Liver (tissue), 8 donors: ENCODE measurements at regions not wholly inside any gene's neighbourhood (a gene's known extent, or its start where the extent isn't known, plus 50 kb on each side); places are given as distances from the start of the nearest gene placed in this dataset.

ENCODE experiments used
- DNase-seq: peaks from one replicate; pipeline ENCODE4 v3.0.0-alpha.2; 2017; ENCODE audit warnings: low spot score
- H3K27ac ChIP-seq, 2 donors: one replicate each; pipeline ENCODE4 v1.7.0; 2013; ENCODE audit warnings: inconsistent platforms in 2 of 2, low read length in 2 of 2, control low read depth in 1 of 2, low read depth in 1 of 2, mild to moderate bottlenecking in 1 of 2
- H3K27me3 ChIP-seq, 4 donors: one replicate each; pipeline versions ENCODE4 v1.6.1 to v1.7.0; 2013; ENCODE audit warnings: low read length in 3 of 4, inconsistent platforms in 1 of 4, mild to moderate bottlenecking in 1 of 4, moderate library complexity in 1 of 4; ENCODE audit not compliant: control insufficient read depth in 4 of 4, insufficient read depth in 4 of 4
- H3K36me3 ChIP-seq, 4 donors: one replicate each; pipeline versions ENCODE4 v1.6.1 to v1.7.0; 2013; ENCODE audit warnings: low read length in 3 of 4, mild to moderate bottlenecking in 3 of 4, low read depth in 1 of 4, moderate library complexity in 1 of 4; ENCODE audit not compliant: control insufficient read depth in 4 of 4, insufficient read depth in 3 of 4
- H3K4me1 ChIP-seq, 4 donors: one replicate each; pipeline versions ENCODE4 v1.6.1 to v1.7.0; 2013; ENCODE audit warnings: low read length in 3 of 4, mild to moderate bottlenecking in 3 of 4, moderate library complexity in 1 of 4; ENCODE audit not compliant: control insufficient read depth in 4 of 4, insufficient read depth in 4 of 4
- H3K4me3 ChIP-seq, 3 donors: one replicate each; pipeline versions ENCODE4 v1.6.1 to v1.7.0; 2013; ENCODE audit warnings: low read length in 3 of 3, control low read depth in 1 of 3, low read depth in 1 of 3, mild to moderate bottlenecking in 1 of 3
- H3K9ac ChIP-seq, 2 donors: one replicate each; pipeline ENCODE4 v1.7.0; 2013; ENCODE audit warnings: low read length in 2 of 2, mild to moderate bottlenecking in 2 of 2, moderate library complexity in 2 of 2, control low read depth in 1 of 2, low read depth in 1 of 2
- H3K9me3 ChIP-seq, 4 donors: one replicate each; pipeline versions ENCODE4 v1.6.1 to v1.7.0; 2013; ENCODE audit warnings: low read length in 3 of 4; ENCODE audit not compliant: control insufficient read depth in 4 of 4
- FOXA2 ChIP-seq: IDR thresholded peaks from 2 replicates; pipeline ENCODE4 v1.6.1; 2016; ENCODE audit warnings: antibody characterized with exemption
- GABPA ChIP-seq, 2 donors: IDR thresholded peaks in 1 of 2; conservative IDR thresholded peaks in 1 of 2; 2 replicates each; pipeline ENCODE4 v1.6.1; 2016; ENCODE audit warnings: antibody characterized with exemption in 2 of 2, mild to moderate bottlenecking in 1 of 2, moderate library complexity in 1 of 2
- HNF4G ChIP-seq: IDR thresholded peaks from 2 replicates; pipeline ENCODE4 v1.6.1; 2016; ENCODE audit warnings: antibody characterized with exemption
- JUND ChIP-seq, 2 donors: IDR thresholded peaks; 2 replicates each; pipeline ENCODE4 v1.6.1; 2016; ENCODE audit warnings: antibody characterized with exemption in 2 of 2
- RAD21 ChIP-seq, 2 donors: IDR thresholded peaks; 2 replicates each; pipeline ENCODE4 v1.6.1; 2016; ENCODE audit warnings: antibody characterized with exemption in 2 of 2, mild to moderate bottlenecking in 2 of 2
- SP1 ChIP-seq: IDR thresholded peaks from 2 replicates; pipeline ENCODE4 v1.6.1; 2018; ENCODE audit warnings: antibody characterized with exemption, mild to moderate bottlenecking
- TAF1 ChIP-seq: conservative IDR thresholded peaks from 2 replicates; pipeline ENCODE4 v1.6.1; 2016; ENCODE audit warnings: antibody characterized with exemption, mild to moderate bottlenecking
- YY1 ChIP-seq: IDR thresholded peaks from 2 replicates; pipeline ENCODE4 v1.6.1; 2016; ENCODE audit warnings: antibody characterized with exemption, mild to moderate bottlenecking
- WGBS: extraction: QIAGEN DNeasy Blood & Tissue Kit; methylation state at CpG from one replicate; pipeline ENCODE4 v1.1.7; 2013; 5-methylcytosine and 5-hydroxymethylcytosine counted together
- TF ChIP-seq, protein P1 (sequence below): fragments of 150-350 bp; IDR thresholded peaks from 2 replicates; pipeline ENCODE4 v1.5.1; 2017; ENCODE audit warnings: improper control_type of control experiment, low read depth, low read length; ENCODE audit not compliant: missing input control
- TF ChIP-seq, protein P2 (sequence below): IDR thresholded peaks from 2 replicates; pipeline ENCODE4 v1.6.1; 2016; ENCODE audit warnings: antibody characterized with exemption
- TF ChIP-seq, protein P3 (sequence below): IDR thresholded peaks from 2 replicates; pipeline ENCODE4 v1.6.1; 2016; ENCODE audit warnings: antibody characterized with exemption
- donor health status: healthy.
- donor health status: healthy.
- donor health status: healthy.
- donor health status: healthy.
- donor health status: healthy.

DNA sequence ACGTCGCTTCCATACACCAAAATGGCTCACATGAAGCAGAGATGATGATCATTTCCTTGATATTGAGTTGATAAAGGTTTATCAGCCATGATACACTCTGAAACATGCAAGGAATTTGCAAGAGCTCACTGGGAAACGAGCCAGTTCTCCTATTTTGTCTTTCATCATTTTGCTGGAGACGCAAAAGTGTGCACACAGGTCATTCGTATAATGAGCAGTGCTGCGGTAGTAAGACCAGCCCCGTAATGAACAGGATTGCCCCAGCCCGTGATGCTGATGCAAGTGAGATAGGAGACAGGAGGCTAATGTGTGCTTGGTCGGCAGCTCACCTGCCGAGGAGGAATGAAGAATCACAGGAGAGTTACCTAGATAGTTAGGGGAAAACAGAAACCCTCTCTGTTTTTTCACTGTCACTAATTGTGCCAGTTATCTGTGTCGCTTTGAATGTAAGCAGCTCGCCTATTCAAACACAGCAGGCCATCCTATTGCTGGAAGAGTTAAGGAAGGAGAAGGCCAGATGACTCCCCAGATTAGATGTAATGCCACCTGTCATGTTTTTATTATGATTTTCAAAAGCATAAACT lies 391.8 kb downstream of the SAMD5 start:
- WGBS, result 74% methylated on average over 12 of the region's 12 CpGs
- Histone ChIP-seq H3K27ac (no peak overlapping the region), H3K4me1 (no peaks in the 10 kb centered on the region), H3K4me3 (no peak overlapping the region), H3K27me3 (no peaks in the 10 kb centered on the region), H3K9me3 (no peaks in the 10 kb centered on the region), H3K36me3 (no peaks in the 10 kb centered on the region), H3K9ac (no peak overlapping the region)
- DNase-seq, result no peak
- no peak for TF ChIP-seq HNF4G
- TF ChIP-seq, protein P1, sequence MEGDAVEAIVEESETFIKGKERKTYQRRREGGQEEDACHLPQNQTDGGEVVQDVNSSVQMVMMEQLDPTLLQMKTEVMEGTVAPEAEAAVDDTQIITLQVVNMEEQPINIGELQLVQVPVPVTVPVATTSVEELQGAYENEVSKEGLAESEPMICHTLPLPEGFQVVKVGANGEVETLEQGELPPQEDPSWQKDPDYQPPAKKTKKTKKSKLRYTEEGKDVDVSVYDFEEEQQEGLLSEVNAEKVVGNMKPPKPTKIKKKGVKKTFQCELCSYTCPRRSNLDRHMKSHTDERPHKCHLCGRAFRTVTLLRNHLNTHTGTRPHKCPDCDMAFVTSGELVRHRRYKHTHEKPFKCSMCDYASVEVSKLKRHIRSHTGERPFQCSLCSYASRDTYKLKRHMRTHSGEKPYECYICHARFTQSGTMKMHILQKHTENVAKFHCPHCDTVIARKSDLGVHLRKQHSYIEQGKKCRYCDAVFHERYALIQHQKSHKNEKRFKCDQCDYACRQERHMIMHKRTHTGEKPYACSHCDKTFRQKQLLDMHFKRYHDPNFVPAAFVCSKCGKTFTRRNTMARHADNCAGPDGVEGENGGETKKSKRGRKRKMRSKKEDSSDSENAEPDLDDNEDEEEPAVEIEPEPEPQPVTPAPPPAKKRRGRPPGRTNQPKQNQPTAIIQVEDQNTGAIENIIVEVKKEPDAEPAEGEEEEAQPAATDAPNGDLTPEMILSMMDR, result no peak
- no peak for TF ChIP-seq RAD21 (IDR thresholded peaks at IDR 0.05)
- TF ChIP-seq GABPA (IDR thresholded peaks at IDR 0.05 in 1 of 2, conservative IDR thresholded peaks at IDR 0.05 in 1 of 2), result no peak
- TF ChIP-seq, protein P2, sequence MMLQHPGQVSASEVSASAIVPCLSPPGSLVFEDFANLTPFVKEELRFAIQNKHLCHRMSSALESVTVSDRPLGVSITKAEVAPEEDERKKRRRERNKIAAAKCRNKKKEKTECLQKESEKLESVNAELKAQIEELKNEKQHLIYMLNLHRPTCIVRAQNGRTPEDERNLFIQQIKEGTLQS, result no peak
- TF ChIP-seq YY1, result no peak
- TF ChIP-seq JUND (IDR thresholded peaks at IDR 0.05), result no peak

DNA sequence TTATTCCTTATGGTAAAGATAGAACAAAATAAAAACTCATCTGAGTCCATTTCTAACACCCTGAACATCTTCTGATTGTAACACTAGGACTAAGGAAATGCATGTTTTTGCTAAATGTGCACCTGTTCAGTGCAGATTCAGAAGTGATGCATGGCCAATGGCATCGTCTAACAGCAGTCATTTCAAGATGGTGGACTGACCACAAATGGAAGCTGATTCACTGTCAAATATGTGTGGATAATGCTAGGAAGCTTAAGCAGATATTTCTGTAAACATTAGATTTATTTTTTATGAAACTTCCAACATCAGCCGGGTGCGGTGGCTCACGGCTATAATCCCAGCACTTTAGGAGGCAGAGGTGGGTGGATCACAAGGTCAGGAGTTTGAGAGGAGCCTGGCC lies 394.8 kb downstream of the SAMD5 start:
- WGBS, result 93% methylated on average over 4 of the region's 4 CpGs

More for the DNA sequence above, 394.8 kb downstream of the SAMD5 start:
- no peak for TF ChIP-seq GABPA (IDR thresholded peaks at IDR 0.05 in 1 of 2, conservative IDR thresholded peaks at IDR 0.05 in 1 of 2)
- TF ChIP-seq JUND (IDR thresholded peaks at IDR 0.05), result no peak
- TF ChIP-seq RAD21 (IDR thresholded peaks at IDR 0.05), result no peak
- TF ChIP-seq, protein P3, sequence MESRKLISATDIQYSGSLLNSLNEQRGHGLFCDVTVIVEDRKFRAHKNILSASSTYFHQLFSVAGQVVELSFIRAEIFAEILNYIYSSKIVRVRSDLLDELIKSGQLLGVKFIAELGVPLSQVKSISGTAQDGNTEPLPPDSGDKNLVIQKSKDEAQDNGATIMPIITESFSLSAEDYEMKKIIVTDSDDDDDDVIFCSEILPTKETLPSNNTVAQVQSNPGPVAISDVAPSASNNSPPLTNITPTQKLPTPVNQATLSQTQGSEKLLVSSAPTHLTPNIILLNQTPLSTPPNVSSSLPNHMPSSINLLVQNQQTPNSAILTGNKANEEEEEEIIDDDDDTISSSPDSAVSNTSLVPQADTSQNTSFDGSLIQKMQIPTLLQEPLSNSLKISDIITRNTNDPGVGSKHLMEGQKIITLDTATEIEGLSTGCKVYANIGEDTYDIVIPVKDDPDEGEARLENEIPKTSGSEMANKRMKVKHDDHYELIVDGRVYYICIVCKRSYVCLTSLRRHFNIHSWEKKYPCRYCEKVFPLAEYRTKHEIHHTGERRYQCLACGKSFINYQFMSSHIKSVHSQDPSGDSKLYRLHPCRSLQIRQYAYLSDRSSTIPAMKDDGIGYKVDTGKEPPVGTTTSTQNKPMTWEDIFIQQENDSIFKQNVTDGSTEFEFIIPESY, result no peak
- TF ChIP-seq, protein P2, result no peak
- TF ChIP-seq TAF1, result no peak
- TF ChIP-seq FOXA2, result no peak
- TF ChIP-seq SP1, result no peak
- TF ChIP-seq, protein P1, result no peak
- Histone ChIP-seq H3K36me3 (no peaks in the 10 kb centered on the region), H3K4me3 (no peak overlapping the region), H3K9ac (no peak overlapping the region), H3K4me1 (no peaks in the 10 kb centered on the region), H3K27ac (no peak overlapping the region), H3K9me3 (no peaks in the 10 kb centered on the region), H3K27me3 (no peaks in the 10 kb centered on the region)
- no peak for DNase-seq
